ENCODE measurements at regions not wholly inside any gene's neighbourhood (a gene's known extent, or its start where the extent isn't known, plus 50 kb on each side); places are given as distances from the start of the nearest gene placed in this dataset.
A peak's percentile ranks its signal among the peaks of the same experiment; 100 is the strongest.

DNA sequence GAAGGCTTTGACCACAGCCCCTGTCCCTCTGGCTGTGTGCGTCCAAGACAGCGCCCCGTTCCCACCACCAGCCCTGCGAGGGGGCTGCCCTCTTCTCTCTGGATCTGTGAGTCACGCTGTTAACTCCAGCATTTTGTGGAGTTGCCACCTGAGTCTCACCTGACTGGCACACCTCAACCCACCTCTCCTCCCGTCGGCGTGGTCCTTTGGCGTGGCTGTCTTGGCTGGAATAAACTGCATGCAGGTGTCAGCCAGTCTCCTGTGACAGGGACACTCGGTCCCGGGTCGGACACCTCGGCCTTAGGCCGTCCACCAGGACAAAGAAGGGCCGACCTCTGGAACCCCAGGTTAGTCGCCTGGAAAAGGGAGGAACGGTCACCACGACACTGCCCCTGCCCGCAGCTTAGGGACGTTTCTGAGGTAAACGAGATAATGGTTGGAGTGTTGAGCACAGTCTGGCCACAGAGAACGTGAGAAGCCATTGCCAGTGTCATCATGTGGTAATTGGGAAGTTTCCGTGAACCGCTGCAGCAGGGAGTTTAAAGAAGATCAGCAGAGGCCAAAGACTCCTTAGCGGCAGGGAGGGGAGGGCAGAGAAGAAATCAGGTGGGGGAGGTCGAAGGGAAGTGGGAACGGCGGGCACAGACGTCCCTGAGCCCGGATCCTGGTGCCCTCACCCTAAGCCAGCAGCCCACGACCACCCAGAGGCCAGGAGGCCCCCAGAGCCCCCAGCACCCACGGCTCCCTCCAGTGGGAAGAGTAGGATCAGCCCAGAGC, 73.6 kb upstream of the FAM20C start:
- Mint-ChIP-seq H3K36me3 (no peaks in the 10 kb centered on the region), H3K9me3 (peaks cover 8 to 10% (median 9%) of the 10 kb centered on the region in 3 donors), H3K27me3 (peaks cover 27 to 38% of the 10 kb centered on the region in 2 donors), H3K4me3 (no peak overlapping the region), H3K27ac (no peak overlapping the region), H3K4me1 (peaks cover 0 to 2% (median 0%) of the 10 kb centered on the region in 3 donors)
- H3K27me3 ChIP-seq (replicated peaks in 1 of 2; ENCODE audit: control insufficient read depth in 2 of 2, extremely low read depth in 1 of 2, insufficient read depth in 2 of 2, low read length in 1 of 2): peaks cover 0 to 50% of the 10 kb centered on the region in 2 experiments
- ATAC-seq (replicated peaks in 1 of 4): no peak
- peaks cover 2% of the 10 kb centered on the region for H3K9me3 ChIP-seq
- WGBS (ENCODE audit: insufficient coverage): 75% methylated on average over 24 of the region's 32 CpGs
- ChIA-PET POLR2A (no interaction called here), CTCF (no interaction called here)
- no peak overlapping the region for H3K27ac ChIP-seq (ENCODE audit: low read length)
- no peaks in the 10 kb centered on the region for H3K36me3 ChIP-seq (ENCODE audit: control insufficient read depth in 2 of 2, extremely low read depth in 1 of 2, insufficient read depth in 1 of 2, low read length in 1 of 2)
- no peak overlapping the region for H3K4me3 ChIP-seq (ENCODE audit: control insufficient read depth in 1 of 2, extremely low read depth in 1 of 2, low read length in 1 of 2)
- DNase-seq: no peak
- peaks cover 0 to 4% of the 10 kb centered on the region in 2 experiments for H3K4me1 ChIP-seq (ENCODE audit: control insufficient read depth in 1 of 2, extremely low read depth in 1 of 2, insufficient read depth in 2 of 2, low read length in 2 of 2)

DNA sequence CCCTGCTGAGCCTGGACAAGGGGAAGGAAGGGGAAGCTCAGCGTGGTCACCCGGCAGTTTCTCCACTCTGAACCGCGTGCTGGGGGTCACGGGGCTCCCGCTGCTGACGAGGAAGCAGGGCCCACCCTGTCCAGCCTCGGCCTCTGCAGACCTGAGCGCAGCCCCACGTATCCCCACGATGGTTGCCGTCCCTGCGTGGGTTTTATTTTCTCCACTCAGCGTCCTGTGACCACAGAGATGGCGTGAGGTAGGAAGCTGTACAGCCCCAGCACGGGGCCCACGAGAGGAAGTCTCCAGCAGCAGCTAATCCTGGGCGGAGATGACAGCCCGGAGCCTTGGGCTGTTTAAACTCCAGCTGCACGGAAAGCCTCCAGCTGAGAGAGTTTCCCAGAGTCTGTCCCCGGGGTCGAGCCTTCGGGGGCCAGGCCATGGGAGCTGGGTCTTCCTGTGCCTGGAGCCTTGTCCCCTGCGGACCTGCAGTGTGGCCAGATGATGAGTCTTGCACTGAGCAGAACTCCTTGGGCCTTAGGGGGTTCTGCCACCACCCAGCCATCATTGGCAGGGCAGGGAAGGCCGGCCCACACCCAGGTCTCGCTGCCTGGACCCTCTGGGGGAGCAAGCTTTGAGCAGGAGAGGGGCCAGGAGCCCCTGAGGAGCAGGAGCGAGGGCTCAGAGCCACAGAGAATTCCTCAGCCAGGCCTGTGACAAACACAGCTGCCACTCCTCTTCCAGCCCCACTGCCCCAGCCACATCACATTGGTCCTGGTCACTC, 72.8 kb upstream of the FAM20C start:
- Histone ChIP-seq H3K27me3 (replicated peaks in 1 of 2; ENCODE audit: control insufficient read depth in 2 of 2, extremely low read depth in 1 of 2, insufficient read depth in 2 of 2, low read length in 1 of 2) (peaks cover 0 to 50% of the 10 kb centered on the region in 2 experiments), H3K4me1 (ENCODE audit: control insufficient read depth in 1 of 2, extremely low read depth in 1 of 2, insufficient read depth in 2 of 2, low read length in 2 of 2) (peaks cover 0 to 4% of the 10 kb centered on the region in 2 experiments), H3K36me3 (ENCODE audit: control insufficient read depth in 2 of 2, extremely low read depth in 1 of 2, insufficient read depth in 1 of 2, low read length in 1 of 2) (no peaks in the 10 kb centered on the region), H3K27ac (ENCODE audit: low read length) (no peak overlapping the region), H3K4me3 (ENCODE audit: control insufficient read depth in 1 of 2, extremely low read depth in 1 of 2, low read length in 1 of 2) (no peak overlapping the region), H3K9me3 (peaks cover 2% of the 10 kb centered on the region)
- H3K36me3 Mint-ChIP-seq: no peaks in the 10 kb centered on the region
- POLR2A ChIA-PET: no interaction called here
- no peak overlapping the region for H3K4me3 Mint-ChIP-seq
- no peak overlapping the region for H3K27ac Mint-ChIP-seq
- DNase-seq (peak in 1 of 35 experiments; percentile 15), ATAC-seq (replicated peaks in 1 of 4) (no peak)
- H3K27me3 Mint-ChIP-seq: peaks cover 21 to 35% of the 10 kb centered on the region in 2 donors
- H3K4me1 Mint-ChIP-seq: peaks cover 0 to 2% (median 0%) of the 10 kb centered on the region in 3 donors
- CTCF ChIA-PET: no interaction called here
- H3K9me3 Mint-ChIP-seq: peaks cover 1 to 2% (median 2%) of the 10 kb centered on the region in 3 donors
- WGBS (ENCODE audit: insufficient coverage): 26% methylated on average over 27 of the region's 27 CpGs

DNA sequence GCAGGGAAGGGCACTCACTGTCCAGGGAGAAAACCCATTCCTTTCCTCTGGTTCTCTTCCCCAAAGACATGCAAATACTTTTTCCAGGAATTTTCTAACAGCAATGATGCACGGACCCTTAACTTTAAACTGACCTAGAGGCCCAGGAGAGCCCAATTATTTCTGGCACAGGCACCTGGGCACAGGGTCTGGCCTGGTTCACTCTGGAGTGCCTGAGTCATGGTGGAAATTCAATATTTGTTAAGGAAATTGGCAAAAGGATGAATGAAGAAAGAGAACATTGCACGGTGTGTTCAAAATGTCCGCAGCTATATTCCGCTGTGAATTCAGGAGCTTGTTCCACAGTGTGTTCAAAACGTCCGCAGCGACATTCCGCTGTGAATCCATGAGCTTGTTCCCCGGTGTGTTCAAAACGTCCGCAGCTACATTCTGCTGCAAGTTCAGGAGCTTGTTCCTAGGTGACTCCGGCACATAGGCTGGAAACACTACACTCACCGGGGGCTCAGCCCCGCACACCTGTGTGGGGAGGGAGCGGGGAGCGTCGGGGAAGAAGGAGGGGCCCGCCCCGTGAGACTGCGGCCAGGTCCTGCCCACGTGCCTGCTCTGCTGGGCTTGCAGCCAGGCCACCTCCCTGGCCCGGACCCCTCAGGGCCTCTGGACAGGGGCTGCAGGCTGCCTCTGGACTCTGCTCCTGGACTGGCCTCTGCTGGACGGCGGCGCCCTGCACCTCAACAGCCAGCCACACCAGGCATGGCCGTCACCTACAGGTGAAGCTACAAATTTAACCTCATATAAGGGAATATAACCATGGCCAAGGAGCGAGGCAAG, 72.0 kb upstream of the FAM20C start:
- Mint-ChIP-seq H3K36me3 (no peaks in the 10 kb centered on the region), H3K4me3 (no peak overlapping the region), H3K4me1 (peaks cover 0 to 2% (median 0%) of the 10 kb centered on the region in 3 donors), H3K9me3 (no peaks in the 10 kb centered on the region), H3K27ac (no peak overlapping the region), H3K27me3 (peaks cover 17 to 32% of the 10 kb centered on the region in 2 donors)
- Histone ChIP-seq H3K27me3 (replicated peaks in 1 of 2; ENCODE audit: control insufficient read depth in 2 of 2, extremely low read depth in 1 of 2, insufficient read depth in 2 of 2, low read length in 1 of 2) (peaks cover 0 to 47% of the 10 kb centered on the region in 2 experiments), H3K4me3 (ENCODE audit: control insufficient read depth in 1 of 2, extremely low read depth in 1 of 2, low read length in 1 of 2) (no peak overlapping the region), H3K36me3 (ENCODE audit: control insufficient read depth in 2 of 2, extremely low read depth in 1 of 2, insufficient read depth in 1 of 2, low read length in 1 of 2) (no peaks in the 10 kb centered on the region), H3K9me3 (no peaks in the 10 kb centered on the region), H3K27ac (ENCODE audit: low read length) (no peak overlapping the region), H3K4me1 (ENCODE audit: control insufficient read depth in 1 of 2, extremely low read depth in 1 of 2, insufficient read depth in 2 of 2, low read length in 2 of 2) (peaks cover 0 to 4% of the 10 kb centered on the region in 2 experiments)
- 89% methylated on average over 20 of the region's 27 CpGs for WGBS (ENCODE audit: insufficient coverage)
- ChIA-PET CTCF (no interaction called here), POLR2A (no interaction called here)
- DNase-seq (no peak), ATAC-seq (replicated peaks in 1 of 4) (no peak)

- peaks cover 0 to 2% (median 0%) of the 10 kb centered on the region in 3 donors for H3K4me1 Mint-ChIP-seq
- Histone ChIP-seq H3K27ac (ENCODE audit: low read length) (no peak overlapping the region), H3K4me3 (ENCODE audit: control insufficient read depth in 1 of 2, extremely low read depth in 1 of 2, low read length in 1 of 2) (no peak overlapping the region), H3K27me3 (replicated peaks in 1 of 2; ENCODE audit: control insufficient read depth in 2 of 2, extremely low read depth in 1 of 2, insufficient read depth in 2 of 2, low read length in 1 of 2) (peaks cover 0 to 39% of the 10 kb centered on the region in 2 experiments), H3K9me3 (no peaks in the 10 kb centered on the region), H3K4me1 (ENCODE audit: control insufficient read depth in 1 of 2, extremely low read depth in 1 of 2, insufficient read depth in 2 of 2, low read length in 2 of 2) (peaks cover 0 to 4% of the 10 kb centered on the region in 2 experiments), H3K36me3 (ENCODE audit: control insufficient read depth in 2 of 2, extremely low read depth in 1 of 2, insufficient read depth in 1 of 2, low read length in 1 of 2) (no peaks in the 10 kb centered on the region)
- H3K27me3 Mint-ChIP-seq: peaks cover 12 to 25% of the 10 kb centered on the region in 2 donors
- H3K9me3 Mint-ChIP-seq: no peaks in the 10 kb centered on the region
- WGBS (ENCODE audit: insufficient coverage): 81% methylated on average over 9 of the region's 18 CpGs
- ChIA-PET POLR2A (no interaction called here), CTCF (no interaction called here)
- no peak for ATAC-seq (replicated peaks in 1 of 4)
- no peak overlapping the region for H3K4me3 Mint-ChIP-seq
- no peak overlapping the region for H3K27ac Mint-ChIP-seq
- DNase-seq: no peak
- H3K36me3 Mint-ChIP-seq: no peaks in the 10 kb centered on the region
Observed at GRCh38 chr7:121002-121785, 71.2 kb upstream of the FAM20C start.

GRCh38 chr7:123237-123636, 69.1 kb upstream of the FAM20C start:
- Mint-ChIP-seq H3K27me3 (peaks cover 7 to 12% of the 10 kb centered on the region in 2 donors), H3K27ac (no peak overlapping the region), H3K4me1 (peaks cover 0 to 2% (median 0%) of the 10 kb centered on the region in 3 donors), H3K36me3 (no peaks in the 10 kb centered on the region), H3K9me3 (no peaks in the 10 kb centered on the region), H3K4me3 (no peak overlapping the region)
- no peak overlapping the region for H3K27ac ChIP-seq (ENCODE audit: low read length)
- no peaks in the 10 kb centered on the region for H3K36me3 ChIP-seq (ENCODE audit: control insufficient read depth in 2 of 2, extremely low read depth in 1 of 2, insufficient read depth in 1 of 2, low read length in 1 of 2)
- WGBS (ENCODE audit: insufficient coverage): 89% methylated on average over 8 of the region's 10 CpGs
- ATAC-seq (replicated peaks in 1 of 4): no peak
- peaks cover 0 to 4% of the 10 kb centered on the region in 2 experiments for H3K4me1 ChIP-seq (ENCODE audit: control insufficient read depth in 1 of 2, extremely low read depth in 1 of 2, insufficient read depth in 2 of 2, low read length in 2 of 2)
- ChIA-PET CTCF (no interaction called here), POLR2A (no interaction called here)
- H3K27me3 ChIP-seq (replicated peaks in 1 of 2; ENCODE audit: control insufficient read depth in 2 of 2, extremely low read depth in 1 of 2, insufficient read depth in 2 of 2, low read length in 1 of 2): peaks cover 0 to 32% of the 10 kb centered on the region in 2 experiments
- H3K9me3 ChIP-seq: no peaks in the 10 kb centered on the region
- no peak overlapping the region for H3K4me3 ChIP-seq (ENCODE audit: control insufficient read depth in 1 of 2, extremely low read depth in 1 of 2, low read length in 1 of 2)
- no peak for DNase-seq

Measured in T-cell (primary cell).